Choroid plexus epithelial cell (primary cell): ENCODE measurements at regions not wholly inside any gene's neighbourhood (a gene's known extent, or its start where the extent isn't known, plus 50 kb on each side); places are given as distances from the start of the nearest gene placed in this dataset.
"Not testable (repeated sequence)": the region's sequence is repeated elsewhere in the genome, so short reads cannot be mapped to it uniquely, and the experiment has no call there.

Source experiments
- DNase-seq: peaks from one replicate; pipeline ENCODE4 v3.0.0-alpha.2; 2010; ENCODE audit warnings: low read depth
- H3K4me3 ChIP-seq: 2 replicates; pipeline ENCODE4 v1.5.1; 2011; ENCODE audit warnings: low read depth, mild to moderate bottlenecking, control low read depth, low read length, moderate library complexity
- TF ChIP-seq, protein P1 (sequence below): conservative IDR thresholded peaks from 2 replicates; pipeline ENCODE4 v1.5.1; 2011; ENCODE audit warnings: low read depth, mild to moderate bottlenecking, control low read depth, inconsistent platforms, low read length, moderate library complexity

DNA sequence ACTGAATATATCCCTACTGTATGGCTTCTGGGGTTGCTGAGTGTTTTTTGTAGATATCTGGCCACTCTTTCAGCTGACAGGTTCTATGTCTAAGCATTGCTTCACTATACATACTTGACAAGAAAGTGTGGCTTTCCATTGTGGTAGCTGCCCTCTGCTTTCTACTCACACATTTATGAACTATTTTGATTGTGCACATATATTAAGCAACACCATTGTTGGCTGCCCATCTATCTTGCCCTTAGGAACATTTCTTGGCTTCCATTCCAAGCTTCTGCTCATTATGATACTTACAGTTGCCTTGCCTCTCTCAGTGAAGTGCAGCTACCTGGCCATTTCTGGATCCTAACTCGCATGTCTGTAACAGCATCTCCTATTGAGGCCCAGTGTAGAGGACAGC, 153.6 kb upstream of the MOCS2 start:
- H3K4me3 ChIP-seq = no peak overlapping the region
- TF ChIP-seq, protein P1, sequence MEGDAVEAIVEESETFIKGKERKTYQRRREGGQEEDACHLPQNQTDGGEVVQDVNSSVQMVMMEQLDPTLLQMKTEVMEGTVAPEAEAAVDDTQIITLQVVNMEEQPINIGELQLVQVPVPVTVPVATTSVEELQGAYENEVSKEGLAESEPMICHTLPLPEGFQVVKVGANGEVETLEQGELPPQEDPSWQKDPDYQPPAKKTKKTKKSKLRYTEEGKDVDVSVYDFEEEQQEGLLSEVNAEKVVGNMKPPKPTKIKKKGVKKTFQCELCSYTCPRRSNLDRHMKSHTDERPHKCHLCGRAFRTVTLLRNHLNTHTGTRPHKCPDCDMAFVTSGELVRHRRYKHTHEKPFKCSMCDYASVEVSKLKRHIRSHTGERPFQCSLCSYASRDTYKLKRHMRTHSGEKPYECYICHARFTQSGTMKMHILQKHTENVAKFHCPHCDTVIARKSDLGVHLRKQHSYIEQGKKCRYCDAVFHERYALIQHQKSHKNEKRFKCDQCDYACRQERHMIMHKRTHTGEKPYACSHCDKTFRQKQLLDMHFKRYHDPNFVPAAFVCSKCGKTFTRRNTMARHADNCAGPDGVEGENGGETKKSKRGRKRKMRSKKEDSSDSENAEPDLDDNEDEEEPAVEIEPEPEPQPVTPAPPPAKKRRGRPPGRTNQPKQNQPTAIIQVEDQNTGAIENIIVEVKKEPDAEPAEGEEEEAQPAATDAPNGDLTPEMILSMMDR = no peak
- no peak for DNase-seq

GRCh38 chr5:53265043-53265442, 155.5 kb upstream of the MOCS2 start:
- DNase-seq = no peak
- no peak overlapping the region for H3K4me3 ChIP-seq
- TF ChIP-seq, protein P1 = no peak

- H3K4me3 ChIP-seq, DNase-seq: not testable (repeated sequence)
These were observed 158.7 kb upstream of the MOCS2 start for GRCh38 chr5:53268241-53268640.

DNA sequence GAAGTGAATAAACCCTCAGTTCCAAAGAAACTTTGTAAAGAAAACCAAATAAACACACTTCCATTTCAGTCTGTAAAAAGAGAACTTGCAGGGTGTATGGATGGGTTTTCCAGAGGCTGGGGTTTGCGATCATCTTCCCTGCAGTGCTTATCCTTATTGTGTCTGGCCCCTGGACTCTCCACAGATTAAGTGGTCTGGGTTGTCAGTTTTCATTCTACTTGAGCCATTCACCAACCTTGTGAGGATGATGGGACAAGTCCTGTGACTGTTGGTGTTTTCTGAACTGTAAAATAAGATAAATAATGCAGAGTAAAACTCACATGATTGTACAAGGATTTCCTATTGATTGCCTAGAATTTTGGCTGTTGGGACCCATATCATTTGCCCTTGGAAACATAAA, 166.1 kb upstream of the MOCS2 start:
- TF ChIP-seq, protein P1 = no peak
- H3K4me3 ChIP-seq = no peak overlapping the region
- DNase-seq = no peak

DNA sequence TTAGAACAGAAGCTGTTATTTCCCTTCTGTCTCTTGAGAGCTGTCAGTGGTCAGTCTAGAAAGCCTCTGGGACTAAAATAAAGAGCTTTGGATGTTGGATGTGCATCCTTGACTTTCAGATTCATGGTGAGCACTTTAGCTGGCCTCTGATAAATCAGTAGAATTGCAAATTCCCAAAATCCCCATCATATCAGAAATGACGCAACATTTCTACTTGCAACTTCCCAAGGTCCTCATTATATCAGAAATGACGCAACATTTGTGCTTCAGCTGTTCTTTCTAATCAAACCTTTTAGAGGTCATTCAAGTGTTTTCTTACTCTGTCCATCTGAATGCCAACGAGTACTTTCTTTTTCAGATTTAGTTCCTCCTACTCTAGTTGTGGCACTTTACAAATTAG, 167.3 kb upstream of the MOCS2 start:
- H3K4me3 ChIP-seq = no peak overlapping the region
- peak; percentile 22 for DNase-seq
- TF ChIP-seq, protein P1 = no peak

GRCh38 chr5:53277491-53277890, 167.9 kb upstream of the MOCS2 start:
- TF ChIP-seq, protein P1 = no peak
- no peak overlapping the region for H3K4me3 ChIP-seq

GRCh38 chr5:53287573-53287972, 178.0 kb upstream of the MOCS2 start:
- DNase-seq = no peak
- TF ChIP-seq, protein P1 = no peak
- H3K4me3 ChIP-seq = no peak overlapping the region

More at GRCh38 chr5:53277491-53277890, 167.9 kb upstream of the MOCS2 start:
- DNase-seq = no peak

DNA sequence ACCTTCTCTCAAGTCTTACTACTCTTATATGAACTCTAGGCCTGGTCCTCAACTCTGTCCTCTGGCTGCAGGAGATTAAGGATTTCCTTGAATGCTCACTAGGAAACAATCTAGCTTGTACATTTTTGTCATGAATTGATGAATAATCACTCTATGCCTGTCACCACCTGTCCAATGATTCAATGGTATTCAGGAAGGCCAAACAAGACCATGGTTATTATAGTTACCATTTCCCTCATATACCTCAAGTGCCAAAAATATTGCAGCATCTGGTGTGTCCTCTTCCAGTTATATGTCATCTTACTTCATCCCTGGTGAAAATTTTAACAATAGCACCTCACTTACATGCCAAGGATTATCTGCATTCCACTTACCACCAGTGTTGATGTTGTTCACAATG, 179.0 kb upstream of the MOCS2 start:
- no peak overlapping the region for H3K4me3 ChIP-seq
- TF ChIP-seq, protein P1 = no peak
- DNase-seq = no peak
